ENCODE measurements at regions not wholly inside any gene's neighbourhood (a gene's known extent, or its start where the extent isn't known, plus 50 kb on each side); places are given as distances from the start of the nearest gene placed in this dataset.

- Histone ChIP-seq H3K9me3 (no peaks in the 10 kb centered on the region), H3K36me3 (no peaks in the 10 kb centered on the region), H3K27ac (no peak overlapping the region), H3K4me3 (no peak overlapping the region), H3K27me3 (no peaks in the 10 kb centered on the region), H3K4me1 (no peaks in the 10 kb centered on the region)
- FAIRE-seq (no peak), DNase-seq (no peak), ATAC-seq (no peak)
- intact Hi-C loops (cut with DNase I): no loop called here
- TF ChIP-seq, protein P1, sequence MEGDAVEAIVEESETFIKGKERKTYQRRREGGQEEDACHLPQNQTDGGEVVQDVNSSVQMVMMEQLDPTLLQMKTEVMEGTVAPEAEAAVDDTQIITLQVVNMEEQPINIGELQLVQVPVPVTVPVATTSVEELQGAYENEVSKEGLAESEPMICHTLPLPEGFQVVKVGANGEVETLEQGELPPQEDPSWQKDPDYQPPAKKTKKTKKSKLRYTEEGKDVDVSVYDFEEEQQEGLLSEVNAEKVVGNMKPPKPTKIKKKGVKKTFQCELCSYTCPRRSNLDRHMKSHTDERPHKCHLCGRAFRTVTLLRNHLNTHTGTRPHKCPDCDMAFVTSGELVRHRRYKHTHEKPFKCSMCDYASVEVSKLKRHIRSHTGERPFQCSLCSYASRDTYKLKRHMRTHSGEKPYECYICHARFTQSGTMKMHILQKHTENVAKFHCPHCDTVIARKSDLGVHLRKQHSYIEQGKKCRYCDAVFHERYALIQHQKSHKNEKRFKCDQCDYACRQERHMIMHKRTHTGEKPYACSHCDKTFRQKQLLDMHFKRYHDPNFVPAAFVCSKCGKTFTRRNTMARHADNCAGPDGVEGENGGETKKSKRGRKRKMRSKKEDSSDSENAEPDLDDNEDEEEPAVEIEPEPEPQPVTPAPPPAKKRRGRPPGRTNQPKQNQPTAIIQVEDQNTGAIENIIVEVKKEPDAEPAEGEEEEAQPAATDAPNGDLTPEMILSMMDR (IDR thresholded peaks at IDR 0.05): no peak
- WGBS, 2 donors: 47 to 54% methylated on average over 1 of the region's 1 CpG
Measured at GRCh38 chr3:130255442-130255841, 90.0 kb upstream of the COL6A5 start.

DNA sequence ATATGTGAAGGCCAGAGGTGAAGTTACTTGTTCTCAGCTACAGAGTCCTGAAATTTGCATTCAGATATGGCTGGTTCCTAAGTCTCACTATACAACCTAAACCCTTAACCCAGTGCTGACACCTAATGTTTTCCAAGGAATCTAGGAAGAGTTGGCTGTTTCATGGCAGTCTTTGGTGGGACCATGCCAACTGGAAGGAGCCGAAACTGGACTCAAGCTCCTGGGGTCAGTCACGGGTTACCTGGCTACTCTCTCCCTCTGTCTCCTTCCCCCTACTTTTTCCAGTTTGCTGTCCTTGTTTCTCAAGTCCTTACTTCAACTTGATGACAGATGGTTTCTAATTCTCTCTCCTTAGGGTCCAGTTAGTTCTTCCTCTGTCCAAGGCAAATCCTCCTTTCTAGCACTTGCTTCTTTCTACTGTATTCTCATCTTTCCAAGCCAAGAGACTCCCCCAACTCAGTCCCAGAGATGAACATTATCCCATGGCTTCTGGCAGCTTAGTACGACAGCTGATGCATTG, 88.6 kb upstream of the COL6A5 start:
- Histone ChIP-seq H3K36me3 (no peaks in the 10 kb centered on the region), H3K27ac (no peak overlapping the region), H3K4me1 (no peaks in the 10 kb centered on the region), H3K4me3 (no peak overlapping the region), H3K9me3 (no peaks in the 10 kb centered on the region), H3K27me3 (no peaks in the 10 kb centered on the region)
- WGBS, 2 donors: 62 to 72% methylated on average over 3 of the region's 3 CpGs
- FAIRE-seq (no peak), DNase-seq (no peak), ATAC-seq (peak in 1 of 4 donors; percentile 30)
- TF ChIP-seq, protein P1 (IDR thresholded peaks at IDR 0.05): no peak
- intact Hi-C loops (cut with DNase I): no loop called here

GRCh38 chr3:130258532-130258952, 86.9 kb upstream of the COL6A5 start:
- no peak for FAIRE-seq
- no peaks in the 10 kb centered on the region for H3K27me3 ChIP-seq
- H3K36me3 ChIP-seq: no peaks in the 10 kb centered on the region
- TF ChIP-seq, protein P1 (IDR thresholded peaks at IDR 0.05): no peak
- peak in 3 of 4 donors; percentile 26 to 49 (median 48) for ATAC-seq
- WGBS, 2 donors: 51 to 52% methylated on average over 9 of the region's 9 CpGs
- H3K4me3 ChIP-seq: no peak overlapping the region
- no peaks in the 10 kb centered on the region for H3K4me1 ChIP-seq
- H3K27ac ChIP-seq: no peak overlapping the region
- DNase-seq: no peak
- intact Hi-C loops (cut with DNase I): no loop called here
- no peaks in the 10 kb centered on the region for H3K9me3 ChIP-seq

DNA sequence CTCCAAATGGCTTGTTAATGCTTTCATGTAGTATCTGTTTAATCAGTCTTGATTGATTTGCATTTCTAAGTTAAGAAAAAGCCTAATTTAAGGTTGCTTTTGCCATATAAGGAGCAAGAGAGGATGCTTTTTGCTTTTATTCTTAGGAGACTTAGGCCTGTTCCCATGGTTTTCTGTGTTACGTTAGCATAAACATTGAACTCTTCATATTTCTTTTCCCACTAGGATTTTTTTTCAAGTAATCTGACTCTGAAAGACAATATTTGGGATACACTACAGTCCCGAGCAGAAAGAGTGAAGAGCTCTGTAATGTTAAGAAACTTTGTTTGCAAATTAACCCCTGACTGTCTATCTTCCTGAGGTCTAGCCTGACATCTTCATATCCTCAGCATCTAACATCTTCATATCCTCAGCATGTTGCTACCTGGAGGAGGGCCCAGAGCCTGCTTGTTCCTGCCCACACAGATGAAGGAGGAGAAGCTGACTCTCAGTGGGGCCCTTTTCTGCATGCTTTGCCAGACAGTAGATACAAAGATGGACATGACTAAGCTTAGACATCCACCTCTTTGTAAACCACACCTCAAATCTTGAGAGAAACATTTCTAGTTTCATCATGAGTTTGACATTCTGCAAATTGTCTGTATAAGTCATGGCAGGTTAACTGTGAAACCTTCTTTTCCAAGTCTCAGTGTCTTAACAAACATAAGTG, 86.2 kb upstream of the COL6A5 start:
- Histone ChIP-seq H3K27me3 (no peaks in the 10 kb centered on the region), H3K27ac (no peak overlapping the region), H3K36me3 (no peaks in the 10 kb centered on the region), H3K9me3 (no peaks in the 10 kb centered on the region), H3K4me1 (no peaks in the 10 kb centered on the region), H3K4me3 (no peak overlapping the region)
- TF ChIP-seq, protein P1 (IDR thresholded peaks at IDR 0.05): no peak
- intact Hi-C loops (cut with DNase I): no loop called here
- WGBS, 2 donors: 55 to 58% methylated on average over 2 of the region's 2 CpGs
- ATAC-seq (peak in 1 of 4 donors; percentile 33), FAIRE-seq (no peak), DNase-seq (no peak)

DNA sequence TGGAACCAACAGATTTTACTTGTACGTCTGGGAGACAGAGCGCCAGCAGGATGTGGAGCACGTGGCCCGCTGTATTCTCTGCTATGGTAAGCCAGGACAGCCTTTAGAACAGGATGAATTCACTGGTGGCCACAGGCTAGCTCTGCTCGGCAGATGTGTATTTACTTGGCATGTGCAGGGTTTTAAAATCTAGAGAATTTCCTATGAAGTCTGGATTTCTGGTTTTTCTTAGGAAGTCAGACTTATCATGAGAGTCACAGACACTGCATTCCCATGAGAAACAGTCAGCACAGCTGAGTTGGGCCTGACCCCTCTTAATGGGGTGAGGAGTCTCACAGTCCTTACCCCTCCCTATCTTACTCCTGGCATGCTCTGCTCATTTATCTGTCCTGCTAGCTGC, 84.6 kb upstream of the COL6A5 start:
- TF ChIP-seq, protein P1 (IDR thresholded peaks at IDR 0.05): no peak
- FAIRE-seq: no peak
- intact Hi-C loops (cut with DNase I): no loop called here
- peak in 1 of 4 donors; percentile 42 for ATAC-seq
- no peaks in the 10 kb centered on the region for H3K36me3 ChIP-seq
- H3K27ac ChIP-seq: no peak overlapping the region
- no peaks in the 10 kb centered on the region for H3K4me1 ChIP-seq
- 78 to 79% methylated on average over 5 of the region's 5 CpGs for WGBS, 2 donors
- H3K4me3 ChIP-seq: no peak overlapping the region
- DNase-seq: no peak
- no peaks in the 10 kb centered on the region for H3K9me3 ChIP-seq
- no peaks in the 10 kb centered on the region for H3K27me3 ChIP-seq
